Sigmoid colon (tissue), 6 donors: ENCODE measurements at regions not wholly inside any gene's neighbourhood (a gene's known extent, or its start where the extent isn't known, plus 50 kb on each side); places are given as distances from the start of the nearest gene placed in this dataset.

Experiments used
- DNase-seq: peaks from one replicate; pipeline ENCODE4 v3.0.0-alpha.2; 2019
- H3K27ac ChIP-seq, 4 donors: fragments of 200-600 bp; sonication (generic); one replicate each; pipeline ENCODE4 v1.5.1; 2016 to 2019; ENCODE audit warnings: mild to moderate bottlenecking in 1 of 4
- H3K27me3 ChIP-seq, 3 donors: fragments of 200-600 bp; sonication (generic); one replicate each; pipeline ENCODE4 v1.5.1; 2019; ENCODE audit warnings: mild to moderate bottlenecking in 1 of 3
- H3K36me3 ChIP-seq, 4 donors: fragments of 200-600 bp; sonication (generic); one replicate each; pipeline ENCODE4 v1.5.1; 2016 to 2019
- H3K4me1 ChIP-seq, 4 donors: fragments of 200-600 bp; sonication (generic); one replicate each; pipeline ENCODE4 v1.5.1; 2017 to 2019
- H3K4me3 ChIP-seq, 4 donors: fragments of 200-600 bp; sonication (generic); one replicate each; pipeline ENCODE4 v1.5.1; 2017 to 2019; ENCODE audit warnings: mild to moderate bottlenecking in 2 of 4, moderate library complexity in 1 of 4
- H3K9me3 ChIP-seq, 4 donors: fragments of 200-600 bp in 3 of 4; sonication (generic) in 3 of 4; one replicate each; pipeline versions ENCODE4 v1.5.1 to v1.6.1; 2013 to 2019
- EP300 ChIP-seq, 4 donors: sonication (generic); formaldehyde crosslinking; IDR thresholded peaks; one replicate each; pipeline ENCODE4 v1.6.1; 2017; ENCODE audit warnings: antibody characterized with exemption in 4 of 4
- POLR2A ChIP-seq, 2 donors: fragments of 450-650 bp; IDR thresholded peaks; one replicate each; pipeline ENCODE4 v1.6.1; 2016; ENCODE audit warnings: antibody characterized with exemption in 2 of 2, mild to moderate bottlenecking in 2 of 2, moderate library complexity in 2 of 2
- POLR2AphosphoS5 ChIP-seq, 4 donors: sonication (generic); formaldehyde crosslinking; IDR thresholded peaks; one replicate each; pipeline ENCODE4 v1.6.1; 2017; ENCODE audit warnings: antibody characterized with exemption in 4 of 4
- WGBS, 2 donors: extraction: QIAGEN DNeasy Blood & Tissue Kit; methylation state at CpG; one replicate each; pipeline ENCODE4 v1.1.7; 2013; 5-methylcytosine and 5-hydroxymethylcytosine counted together
- intact Hi-C: fragments of 100-400 bp; cut with DNase I; formaldehyde crosslinking; loops from one replicate; pipeline ENCODE4 v1.15.1; 2023
- TF ChIP-seq, protein P1 (sequence below), 4 experiments: fragments of 450-650 bp in 3 of 4; fragments of 200-600 bp in 1 of 4; IDR thresholded peaks; one replicate each; pipeline ENCODE4 v1.5.1; 2016 to 2019; ENCODE audit warnings: antibody characterized with exemption in 4 of 4, mild to moderate bottlenecking in 3 of 4, moderate library complexity in 2 of 4
- donor health status: healthy with polysubstance abuse.
- donor health status: healthy.

DNA sequence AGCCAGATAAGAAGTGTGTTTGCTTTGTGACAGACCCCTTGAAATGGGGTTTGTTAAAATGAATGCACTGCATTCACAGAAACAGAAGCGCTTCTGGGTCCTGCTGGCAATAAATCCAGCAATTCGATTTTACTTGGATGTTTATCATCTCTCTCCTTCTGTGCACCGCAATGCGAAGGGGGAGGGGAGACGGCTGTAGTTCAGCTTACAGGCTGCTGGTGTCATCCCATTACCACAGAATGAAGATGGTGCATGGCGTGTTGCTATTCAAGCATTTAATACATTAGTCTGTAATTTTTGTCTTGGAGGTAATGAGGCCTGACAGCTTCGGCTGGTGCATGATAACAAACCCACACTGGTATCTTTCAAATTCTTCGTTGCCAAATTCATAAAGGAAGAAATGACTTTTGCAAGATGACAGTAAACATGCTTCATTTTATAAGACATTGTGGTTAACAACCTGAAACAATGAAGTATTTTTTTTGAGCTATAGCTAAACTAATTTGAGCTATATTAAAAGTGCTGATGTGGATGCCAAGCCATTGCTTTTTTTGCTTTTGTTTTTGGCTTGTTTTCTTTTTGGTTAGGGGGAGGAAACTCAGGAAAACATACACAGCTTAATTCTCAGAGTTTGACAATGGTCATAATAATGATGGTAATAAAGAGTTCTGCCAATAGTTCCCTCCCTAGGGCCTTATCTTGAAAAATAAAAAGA lies 418.3 kb downstream of the OTOL1 start:
- peak; percentile 69 for DNase-seq
- H3K9me3 ChIP-seq: no peaks in the 10 kb centered on the region
- H3K36me3 ChIP-seq: no peaks in the 10 kb centered on the region
- no peak overlapping the region for H3K4me3 ChIP-seq
- no peak for TF ChIP-seq POLR2A (IDR thresholded peaks at IDR 0.05)
- TF ChIP-seq, protein P1, sequence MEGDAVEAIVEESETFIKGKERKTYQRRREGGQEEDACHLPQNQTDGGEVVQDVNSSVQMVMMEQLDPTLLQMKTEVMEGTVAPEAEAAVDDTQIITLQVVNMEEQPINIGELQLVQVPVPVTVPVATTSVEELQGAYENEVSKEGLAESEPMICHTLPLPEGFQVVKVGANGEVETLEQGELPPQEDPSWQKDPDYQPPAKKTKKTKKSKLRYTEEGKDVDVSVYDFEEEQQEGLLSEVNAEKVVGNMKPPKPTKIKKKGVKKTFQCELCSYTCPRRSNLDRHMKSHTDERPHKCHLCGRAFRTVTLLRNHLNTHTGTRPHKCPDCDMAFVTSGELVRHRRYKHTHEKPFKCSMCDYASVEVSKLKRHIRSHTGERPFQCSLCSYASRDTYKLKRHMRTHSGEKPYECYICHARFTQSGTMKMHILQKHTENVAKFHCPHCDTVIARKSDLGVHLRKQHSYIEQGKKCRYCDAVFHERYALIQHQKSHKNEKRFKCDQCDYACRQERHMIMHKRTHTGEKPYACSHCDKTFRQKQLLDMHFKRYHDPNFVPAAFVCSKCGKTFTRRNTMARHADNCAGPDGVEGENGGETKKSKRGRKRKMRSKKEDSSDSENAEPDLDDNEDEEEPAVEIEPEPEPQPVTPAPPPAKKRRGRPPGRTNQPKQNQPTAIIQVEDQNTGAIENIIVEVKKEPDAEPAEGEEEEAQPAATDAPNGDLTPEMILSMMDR (IDR thresholded peaks at IDR 0.05): peak; percentile 28 to 65 (median 45)
- TF ChIP-seq EP300 (IDR thresholded peaks at IDR 0.05): no peak
- TF ChIP-seq POLR2AphosphoS5 (IDR thresholded peaks at IDR 0.05): no peak
- no peaks in the 10 kb centered on the region for H3K27me3 ChIP-seq
- 24 to 41% methylated on average over 8 of the region's 8 CpGs for WGBS, 2 donors
- intact Hi-C loops: no loop called here
- no peak overlapping the region for H3K27ac ChIP-seq
- H3K4me1 ChIP-seq: peaks cover 0 to 17% (median 16%) of the 10 kb centered on the region in 4 donors

DNA sequence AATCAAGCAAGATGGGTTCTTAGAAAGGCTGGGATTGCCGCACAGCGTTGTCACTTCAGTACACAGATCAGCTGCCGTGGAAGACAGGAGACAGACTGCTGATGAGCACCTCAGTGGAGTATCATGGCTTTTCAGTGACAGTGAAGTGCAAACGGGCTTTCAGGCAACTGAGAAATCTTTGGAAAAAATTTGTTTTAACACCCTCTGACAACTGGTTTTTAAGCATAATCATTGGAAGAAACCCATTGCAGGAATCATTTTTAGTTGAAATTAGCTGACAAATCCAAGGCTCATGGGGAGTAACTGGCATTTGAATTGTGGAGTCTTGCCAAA lies 418.8 kb downstream of the OTOL1 start:
- Histone ChIP-seq H3K27ac (no peak overlapping the region), H3K4me3 (no peak overlapping the region), H3K36me3 (no peaks in the 10 kb centered on the region), H3K27me3 (no peaks in the 10 kb centered on the region), H3K4me1 (peaks cover 0 to 17% (median 16%) of the 10 kb centered on the region in 4 donors), H3K9me3 (no peaks in the 10 kb centered on the region)
- WGBS, 2 donors: 18 to 68% methylated on average over 4 of the region's 4 CpGs
- no peak for TF ChIP-seq EP300 (IDR thresholded peaks at IDR 0.05)
- no peak for TF ChIP-seq POLR2AphosphoS5 (IDR thresholded peaks at IDR 0.05)
- TF ChIP-seq, protein P1 (IDR thresholded peaks at IDR 0.05): no peak
- no peak for TF ChIP-seq POLR2A (IDR thresholded peaks at IDR 0.05)
- no peak for DNase-seq
- intact Hi-C loops: no loop called here

DNA sequence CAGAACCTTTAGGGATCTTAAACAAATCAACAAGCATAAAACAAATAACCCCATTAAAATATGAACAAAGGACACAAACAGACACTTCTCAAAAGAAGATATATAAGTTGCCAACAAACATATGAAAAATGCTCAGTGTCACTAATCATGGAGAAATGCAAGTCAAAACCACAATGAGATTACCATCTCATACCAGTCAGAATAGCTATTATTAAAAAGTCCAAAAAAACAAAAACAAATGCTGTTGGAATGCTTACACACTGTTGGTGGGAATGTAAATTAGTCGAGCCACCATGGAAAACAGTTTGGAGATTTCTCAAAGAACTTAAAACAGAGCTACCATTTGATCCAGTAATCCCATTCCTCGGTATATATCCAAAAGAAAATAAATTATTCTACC lies 423.6 kb downstream of the OTOL1 start:
- no peak overlapping the region for H3K27ac ChIP-seq
- H3K36me3 ChIP-seq: no peaks in the 10 kb centered on the region
- intact Hi-C loops: no loop called here
- WGBS, 2 donors: 65 to 75% methylated on average over 2 of the region's 2 CpGs
- H3K4me1 ChIP-seq: peaks cover 0 to 7% (median 6%) of the 10 kb centered on the region in 4 donors
- DNase-seq: no peak
- H3K27me3 ChIP-seq: no peaks in the 10 kb centered on the region
- no peaks in the 10 kb centered on the region for H3K9me3 ChIP-seq
- no peak overlapping the region for H3K4me3 ChIP-seq
- no peak for TF ChIP-seq EP300 (IDR thresholded peaks at IDR 0.05)
- no peak for TF ChIP-seq POLR2A (IDR thresholded peaks at IDR 0.05)
- TF ChIP-seq, protein P1 (IDR thresholded peaks at IDR 0.05): no peak

DNA sequence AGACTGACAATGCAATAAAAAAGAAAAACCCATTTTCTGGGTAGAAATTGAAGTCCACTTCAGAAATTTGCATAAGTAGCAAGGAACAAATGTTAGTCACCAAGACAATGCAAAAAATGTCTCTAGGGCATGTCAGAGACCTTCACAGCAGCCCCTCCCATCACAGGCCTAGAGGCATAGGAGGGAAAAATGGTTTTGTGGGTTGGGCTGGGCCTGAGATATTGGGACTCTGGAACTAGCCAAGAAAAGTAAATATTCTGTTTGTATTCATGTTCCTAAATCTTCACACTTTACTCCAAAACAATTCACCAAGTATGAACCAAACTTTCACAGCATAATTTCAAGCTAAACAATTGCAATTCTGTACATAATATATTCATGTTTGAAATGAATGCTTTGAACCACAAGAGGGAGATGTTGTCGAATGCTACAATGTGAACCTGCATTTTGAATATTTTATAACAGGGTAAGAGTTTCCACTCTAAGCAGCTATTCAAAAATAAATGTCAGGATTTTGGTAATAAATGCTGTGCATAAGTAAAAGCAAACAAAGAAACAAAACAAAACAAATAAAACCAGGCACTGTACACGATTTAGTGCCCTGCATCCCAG lies 429.2 kb downstream of the OTOL1 start:
- H3K27me3 ChIP-seq: no peaks in the 10 kb centered on the region
- H3K4me3 ChIP-seq: no peak overlapping the region
- TF ChIP-seq POLR2A (IDR thresholded peaks at IDR 0.05): no peak
- TF ChIP-seq, protein P1 (IDR thresholded peaks at IDR 0.05): no peak
- TF ChIP-seq POLR2AphosphoS5 (IDR thresholded peaks at IDR 0.05): no peak
- no peak for TF ChIP-seq EP300 (IDR thresholded peaks at IDR 0.05)
- H3K4me1 ChIP-seq: no peaks in the 10 kb centered on the region
- no peaks in the 10 kb centered on the region for H3K36me3 ChIP-seq
- H3K27ac ChIP-seq: no peak overlapping the region
- DNase-seq: no peak
- no peaks in the 10 kb centered on the region for H3K9me3 ChIP-seq
- intact Hi-C loops: no loop called here
- whole genome bisulfite sequencing, 2 donors: 73 to 82% methylated on average over 2 of the region's 2 CpGs
